GM19351 (cell line): ENCODE measurements at regions not wholly inside any gene's neighbourhood (a gene's known extent, or its start where the extent isn't known, plus 50 kb on each side); places are given as distances from the start of the nearest gene placed in this dataset.
"Not testable (repeated sequence)": the region's sequence is repeated elsewhere in the genome, so short reads cannot be mapped to it uniquely, and the experiment has no call there.

Experiments
- ATAC-seq: cut with Tn5 transposase; IDR thresholded peaks from one replicate; pipeline ENCODE4 v1.9.1; 2021; ENCODE audit warnings: mild to moderate bottlenecking, moderate library complexity; ENCODE audit not compliant: unreplicated experiment

- no peak for ATAC-seq
Observed at GRCh38 chr4:63316633-63317032, 1092.6 kb downstream of the TECRL start.

GRCh38 chr4:63315651-63316050 is 1093.6 kb downstream of the TECRL start:
- ATAC-seq = no peak

- ATAC-seq = no peak
Observed at GRCh38 chr4:63308697-63309096, 1100.6 kb downstream of the TECRL start.

GRCh38 chr4:63302792-63303191 is 1106.5 kb downstream of the TECRL start:
- no peak for ATAC-seq

- no peak for ATAC-seq
Observed at GRCh38 chr4:63302078-63302477, 1107.2 kb downstream of the TECRL start.

GRCh38 chr4:63296773-63297172 is 1112.5 kb downstream of the TECRL start:
- no peak for ATAC-seq

- no peak for ATAC-seq
Observed at GRCh38 chr4:63275491-63275890, 1133.8 kb downstream of the TECRL start.

GRCh38 chr4:63269156-63269555 is 1140.1 kb downstream of the TECRL start:
- no peak for ATAC-seq

- no peak for ATAC-seq
Observed at GRCh38 chr4:63233671-63234070, 1175.6 kb downstream of the TECRL start.

GRCh38 chr4:63232058-63232457 is 1177.2 kb downstream of the TECRL start:
- ATAC-seq = no peak

GRCh38 chr4:63226229-63226628 is 1183.0 kb downstream of the TECRL start:
- ATAC-seq = no peak

GRCh38 chr4:63222466-63222865 is 1186.8 kb downstream of the TECRL start:
- no peak for ATAC-seq

GRCh38 chr4:63221477-63221876 is 1187.8 kb downstream of the TECRL start:
- ATAC-seq = no peak

GRCh38 chr4:63218856-63219255 is 1190.4 kb downstream of the TECRL start:
- ATAC-seq = no peak

GRCh38 chr4:63214076-63214475 is 1195.2 kb downstream of the TECRL start:
- ATAC-seq = no peak

- ATAC-seq = no peak
Observed at GRCh38 chr4:63211776-63212479, 1197.3 kb downstream of the TECRL start.

GRCh38 chr4:63211375-63211774 is 1197.9 kb downstream of the TECRL start:
- ATAC-seq = no peak

GRCh38 chr4:63193029-63193428 is 1216.2 kb downstream of the TECRL start:
- ATAC-seq = not testable (repeated sequence)

- ATAC-seq = no peak
Observed at GRCh38 chr4:63171341-63171740, 1237.9 kb downstream of the TECRL start.

GRCh38 chr4:63170923-63171322 is 1238.3 kb downstream of the TECRL start:
- no peak for ATAC-seq

GRCh38 chr4:63169836-63170235 is 1239.4 kb downstream of the TECRL start:
- ATAC-seq = no peak

- ATAC-seq = no peak
Observed at GRCh38 chr4:63155561-63155960, 1253.7 kb downstream of the TECRL start.

- no peak for ATAC-seq
Observed at GRCh38 chr4:63123441-63123840, 1285.8 kb downstream of the TECRL start.
